NCI-H2107 treated with DMSO at 0.1 percent for 48 hours (cell line): ENCODE measurements at regions not wholly inside any gene's neighbourhood (a gene's known extent, or its start where the extent isn't known, plus 50 kb on each side); places are given as distances from the start of the nearest gene placed in this dataset.

ENCODE experiments used
- DNase-seq: peaks from one replicate; lab custom pipeline; 2025; ENCODE audit not compliant: unreplicated experiment; lab: John Stamatoyannopoulos, UW

DNA sequence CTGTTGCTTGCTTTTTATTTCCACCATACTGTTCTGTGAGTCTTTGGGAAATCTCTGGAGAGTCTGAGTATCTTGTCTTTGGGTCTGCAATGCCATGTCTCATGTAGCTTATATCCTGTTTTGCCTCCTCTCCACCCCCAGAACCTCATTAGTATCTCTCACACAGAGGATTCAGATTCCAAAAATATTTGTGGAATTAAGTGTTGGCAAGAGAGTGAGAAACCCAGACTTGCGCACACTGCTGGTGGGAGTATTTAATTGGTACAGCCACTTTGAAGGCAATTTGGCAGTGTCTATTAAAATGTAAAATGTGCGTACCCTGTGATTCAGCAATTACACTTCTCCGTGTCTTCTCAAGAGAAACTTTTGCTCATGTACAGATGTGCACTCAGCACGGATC lies 68.6 kb downstream of the ZNF621 start:
- DNase-seq, result no peak

DNA sequence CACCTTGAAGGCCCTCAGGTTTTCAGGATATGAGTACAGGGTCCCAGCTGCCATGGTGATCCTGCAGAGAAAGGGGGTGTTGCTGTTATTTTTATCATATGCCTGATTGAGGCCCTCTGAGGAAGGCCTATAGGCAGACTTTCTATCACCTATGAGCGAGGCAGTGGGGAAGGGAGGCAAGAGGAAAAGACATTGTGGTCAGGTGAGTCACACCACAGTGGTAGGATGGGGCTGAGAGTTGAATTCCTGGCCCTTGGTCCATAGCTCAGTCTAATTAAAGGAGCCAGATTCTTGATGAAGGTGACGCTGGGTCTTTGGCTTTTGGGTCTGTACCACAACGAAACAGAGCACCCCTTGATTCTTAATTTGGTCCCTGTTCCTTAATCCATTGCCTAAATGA lies 72.7 kb downstream of the ZNF621 start:
- DNase-seq, result no peak

DNA sequence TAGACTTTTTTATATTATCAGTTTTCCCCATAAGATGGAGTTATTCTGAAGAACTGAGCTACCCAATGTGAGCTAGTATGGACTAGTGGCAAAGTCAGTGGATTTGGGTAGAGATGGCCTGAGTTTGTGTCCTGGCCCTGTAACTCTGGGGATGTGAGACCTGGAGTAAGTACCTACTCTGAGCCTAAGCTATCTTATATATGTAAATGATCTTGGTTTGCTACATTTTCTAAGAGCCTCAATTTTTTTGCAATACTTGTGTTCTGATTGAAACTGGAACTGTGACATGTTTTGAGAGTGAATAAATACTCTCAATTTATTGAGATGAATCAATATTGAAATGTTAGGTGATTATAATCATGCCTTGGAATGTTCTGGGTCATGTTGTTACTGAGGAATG lies 73.6 kb downstream of the ZNF621 start:
- DNase-seq, result no peak

DNA sequence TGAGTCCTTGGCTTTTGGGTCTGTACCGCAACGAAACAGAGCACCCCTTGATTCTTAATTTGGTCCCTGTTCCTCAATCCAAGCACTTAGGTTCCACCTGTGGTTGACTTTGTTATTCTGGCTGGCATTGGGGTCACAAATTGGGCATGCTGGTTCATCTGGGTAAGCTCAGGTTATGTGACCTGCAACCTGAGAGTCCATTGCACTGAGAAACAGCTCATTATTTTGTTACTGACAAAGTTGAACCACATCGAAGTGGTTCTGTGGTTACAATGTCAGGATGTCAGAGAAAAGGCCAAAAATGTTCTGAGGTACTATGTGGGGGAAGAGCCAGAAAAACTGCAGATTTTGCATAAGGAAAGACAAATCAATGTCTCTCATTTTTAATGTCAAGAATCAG lies 74.2 kb downstream of the ZNF621 start:
- DNase-seq, result no peak

DNA sequence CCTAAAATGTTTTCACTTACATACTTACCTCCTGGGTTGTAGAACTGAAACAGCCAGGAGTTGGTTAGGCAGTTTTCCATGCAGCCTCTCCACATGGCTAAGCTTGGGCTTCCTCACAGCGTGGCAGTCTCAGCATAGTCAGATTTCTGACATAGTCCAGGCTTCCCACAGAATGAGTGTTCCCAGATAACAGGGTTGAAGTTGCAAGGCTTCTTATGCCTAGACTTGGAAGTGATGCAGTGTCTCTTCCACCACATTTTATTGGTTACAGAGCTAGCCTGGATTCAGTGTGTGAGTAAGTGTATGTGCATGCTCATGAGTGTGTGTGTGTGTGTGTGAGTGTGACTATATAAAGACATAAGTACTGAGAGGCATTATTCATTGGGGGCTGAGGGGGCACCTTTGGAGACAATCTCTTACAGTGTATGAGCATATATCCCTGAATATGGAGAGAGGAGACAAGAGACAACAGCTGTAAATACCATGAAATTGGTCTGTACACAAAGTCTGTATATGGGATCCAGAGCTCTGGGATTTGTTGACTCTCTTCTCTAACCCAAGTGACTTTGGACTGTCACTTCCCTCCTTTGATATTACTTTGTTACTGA lies 78.1 kb downstream of the ZNF621 start:
- no peak for DNase-seq

DNA sequence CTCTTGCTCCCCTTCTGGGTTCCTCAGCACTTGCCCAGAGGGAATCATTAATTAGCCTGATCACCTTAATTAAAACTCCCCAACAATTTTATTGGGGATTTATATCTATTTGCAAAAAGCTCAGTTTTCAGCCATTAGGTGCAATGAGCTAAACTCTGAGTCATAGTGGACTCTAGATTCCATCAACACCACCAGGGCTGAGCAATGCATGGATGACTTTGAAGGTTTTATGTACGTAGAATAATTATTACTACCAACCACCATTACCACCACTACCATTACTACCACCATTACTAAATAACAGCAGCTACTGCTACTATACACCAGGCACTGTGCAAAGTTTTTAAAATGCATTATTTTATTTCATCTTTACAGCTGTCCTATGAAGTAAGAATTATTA lies 81.2 kb downstream of the ZNF621 start:
- no peak for DNase-seq

DNA sequence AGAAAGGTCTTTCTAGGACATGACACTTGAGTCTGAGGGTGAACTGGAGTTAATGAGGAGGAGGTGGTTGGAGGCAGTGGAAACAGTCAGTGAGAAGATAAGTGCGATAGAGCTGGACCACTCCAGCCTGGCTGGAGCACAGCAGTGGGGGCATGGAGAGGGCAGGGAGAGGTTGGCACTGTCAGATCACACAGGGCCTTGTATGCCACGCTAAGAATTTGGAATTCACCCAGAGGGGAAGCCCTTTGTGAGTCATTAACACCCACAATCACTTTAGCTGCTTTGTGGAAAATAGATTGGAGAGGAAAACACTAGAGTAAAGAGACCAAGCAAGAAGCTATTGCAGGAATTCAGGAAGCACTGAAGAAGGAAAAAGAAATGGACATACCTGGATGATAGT lies 83.3 kb downstream of the ZNF621 start:
- DNase-seq, result no peak

DNA sequence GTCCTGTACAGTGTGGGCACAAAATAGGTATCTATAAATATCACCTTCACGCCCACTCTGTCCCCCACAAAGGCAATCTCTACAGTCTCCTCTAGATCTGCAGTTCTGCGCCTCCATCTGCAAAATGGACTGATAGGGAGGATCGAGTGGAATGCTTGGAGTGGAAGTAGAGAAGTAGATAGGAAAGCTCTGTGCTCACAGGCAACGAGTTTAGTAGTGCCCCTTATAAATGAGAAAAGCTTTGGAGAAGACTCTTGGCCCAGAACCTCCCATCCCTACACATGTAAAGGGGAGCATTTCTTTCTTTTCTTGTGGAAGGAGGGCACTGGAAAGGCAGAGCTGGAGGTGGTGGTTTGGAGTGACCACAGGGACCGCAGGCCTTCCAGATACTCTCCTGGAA lies 88.5 kb downstream of the ZNF621 start:
- DNase-seq, result no peak

DNA sequence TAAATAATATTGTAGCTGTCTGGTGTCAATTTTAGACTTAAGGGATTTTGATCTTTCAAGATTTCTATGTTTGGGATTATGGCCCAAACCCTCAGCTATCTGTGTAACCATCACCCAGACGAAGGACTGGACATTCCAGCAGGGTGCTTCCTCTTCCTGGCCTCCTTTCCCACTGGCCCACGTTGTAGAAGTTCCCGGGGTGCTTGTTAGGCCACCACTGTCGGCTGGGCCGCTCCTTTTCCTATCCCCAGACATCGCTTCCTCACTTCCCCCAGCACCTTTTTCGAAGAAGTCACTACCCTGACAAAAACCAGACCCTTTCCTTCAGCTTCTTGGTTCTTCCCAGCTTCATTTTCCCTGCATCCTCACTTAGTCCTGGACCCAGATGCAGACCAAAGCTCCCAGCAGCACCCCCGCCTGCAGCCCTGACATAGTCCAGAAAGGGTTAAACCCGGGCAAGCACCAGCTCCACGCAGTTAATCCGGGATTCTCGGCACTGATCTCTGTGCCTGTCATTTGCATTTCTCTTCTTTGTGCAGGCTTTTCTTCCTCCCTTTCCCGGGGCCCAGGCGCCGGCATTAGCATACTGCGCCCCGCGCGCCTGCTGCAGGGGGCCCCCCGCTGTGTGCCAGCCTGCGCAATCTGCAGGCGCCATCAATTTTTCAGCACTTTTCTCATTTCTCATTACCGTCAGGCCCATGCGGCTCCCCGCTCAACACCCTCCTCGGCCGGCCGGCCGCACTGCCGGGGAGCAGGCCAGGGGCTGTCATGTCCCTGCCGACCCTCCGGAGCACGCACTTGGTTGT lies 90.6 kb downstream of the ZNF621 start:
- DNase-seq, result no peak

DNA sequence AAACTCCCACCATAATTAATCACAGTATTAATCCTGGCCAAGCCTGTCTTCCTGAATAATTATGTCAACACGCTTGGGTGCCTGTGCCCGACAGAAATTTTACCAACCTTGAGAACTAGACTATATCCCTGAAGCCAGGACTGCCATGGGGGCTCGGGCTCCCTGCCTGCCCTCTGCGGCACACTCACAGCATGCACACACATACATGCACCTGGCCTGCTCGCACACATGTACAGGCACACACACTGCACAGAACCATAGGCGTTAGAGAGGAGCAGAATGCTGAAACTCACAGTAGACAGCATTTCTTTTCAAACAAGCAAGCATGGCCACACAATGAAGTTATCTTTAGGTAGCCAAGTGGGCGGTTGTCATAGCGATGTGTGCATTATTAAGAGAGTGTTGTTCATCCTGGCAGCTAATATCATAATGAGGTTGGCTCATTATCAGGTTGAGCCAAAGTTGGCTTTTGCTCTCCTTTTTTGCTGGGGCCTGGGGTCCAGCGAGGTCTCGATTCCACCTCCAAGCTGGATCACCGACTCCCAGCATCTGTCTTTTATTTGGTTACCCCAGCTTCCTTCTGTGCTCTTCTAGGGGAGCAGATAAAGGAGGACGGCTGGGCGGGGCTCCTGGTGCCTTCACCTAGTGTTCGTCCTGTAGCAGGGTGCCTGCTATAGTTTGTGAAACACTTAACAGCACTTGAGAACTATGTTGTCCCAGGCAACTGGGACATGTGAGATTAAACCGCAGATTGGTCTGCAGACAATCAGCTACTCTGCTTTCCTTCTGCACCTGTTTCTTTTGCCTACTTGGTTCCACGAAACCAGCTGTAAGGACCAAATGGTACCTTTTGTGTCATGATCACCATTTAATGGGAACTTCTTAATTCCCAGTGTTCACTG lies 91.4 kb downstream of the ZNF621 start:
- peak; percentile 71 for DNase-seq

DNA sequence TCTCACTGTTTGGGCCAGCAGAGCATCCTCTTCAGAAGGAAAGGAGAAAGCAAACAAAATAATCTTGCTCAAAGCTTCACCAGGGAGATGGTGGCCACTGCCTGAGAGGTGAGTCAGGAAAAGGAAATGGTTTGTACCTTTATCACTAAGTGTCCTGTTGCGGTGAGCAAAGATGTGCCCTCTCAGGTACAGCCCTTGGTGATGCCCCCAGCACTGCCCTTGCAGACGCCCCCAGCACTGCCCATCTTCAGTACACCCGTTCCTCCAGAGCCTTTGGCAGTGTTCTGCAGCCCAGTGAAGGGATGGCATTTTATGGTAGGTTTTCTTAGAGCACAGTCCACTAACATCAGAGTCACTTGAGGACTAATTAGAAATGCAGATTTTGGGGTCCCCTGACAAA lies 92.3 kb downstream of the ZNF621 start:
- DNase-seq, result no peak

DNA sequence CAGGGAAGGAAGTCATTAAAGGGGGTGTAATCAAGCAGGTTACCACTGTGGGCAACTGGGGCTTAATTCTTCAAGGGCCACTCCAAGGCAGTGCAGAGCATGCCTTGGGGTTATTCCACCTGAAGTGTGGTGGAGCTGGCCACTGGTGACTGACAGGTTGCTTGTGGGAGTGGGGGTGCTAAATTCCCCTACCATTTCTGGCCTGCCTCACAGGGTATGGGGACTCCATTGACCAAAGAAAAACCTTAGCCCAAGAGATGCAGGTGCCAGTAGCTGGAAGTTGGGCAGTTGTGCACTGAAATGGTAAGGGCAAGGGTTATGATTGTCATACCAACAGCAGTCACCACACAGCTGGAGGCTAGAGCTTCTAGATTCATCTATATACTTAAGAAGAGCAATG lies 93.4 kb downstream of the ZNF621 start:
- no peak for DNase-seq

DNA sequence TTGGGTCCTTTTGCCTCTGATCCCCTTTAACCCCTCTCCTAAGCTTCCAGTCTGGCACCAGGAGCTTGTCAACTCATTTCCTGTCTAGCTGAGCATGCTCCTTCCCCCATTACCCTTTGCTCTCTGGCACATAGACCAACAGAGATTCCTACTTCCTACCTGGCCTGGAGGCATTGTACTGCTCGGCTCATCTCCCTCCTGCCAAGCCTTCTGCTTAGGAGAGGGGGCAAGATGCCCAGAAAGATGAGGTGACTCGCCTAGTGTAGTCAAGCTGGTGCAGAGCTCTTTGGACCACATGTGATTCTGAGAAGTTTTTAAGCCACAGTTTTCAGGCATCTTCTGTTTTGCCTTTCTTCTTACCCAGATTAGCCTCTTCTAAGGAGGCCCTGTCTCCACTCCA lies 95.4 kb downstream of the ZNF621 start:
- no peak for DNase-seq

DNA sequence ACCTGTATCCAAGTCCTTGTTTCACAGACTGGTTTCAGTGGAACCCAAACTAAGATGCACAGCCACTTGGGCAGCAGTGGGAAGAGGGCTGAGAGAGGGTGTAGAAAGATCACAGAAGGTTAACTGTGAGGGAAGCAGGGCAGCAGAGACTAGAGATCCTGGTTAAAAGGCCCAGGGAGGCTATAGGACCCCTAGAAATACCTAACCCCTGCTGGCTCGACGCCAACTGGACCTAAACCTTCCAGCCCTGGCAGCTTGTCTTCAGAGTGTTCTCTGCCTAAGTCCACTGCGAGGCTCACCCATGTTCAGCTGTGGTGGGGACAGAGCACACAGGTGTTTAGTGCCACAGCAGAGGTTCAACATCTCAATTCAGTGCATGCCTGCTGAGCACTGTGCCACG lies 96.5 kb downstream of the ZNF621 start:
- DNase-seq, result no peak

DNA sequence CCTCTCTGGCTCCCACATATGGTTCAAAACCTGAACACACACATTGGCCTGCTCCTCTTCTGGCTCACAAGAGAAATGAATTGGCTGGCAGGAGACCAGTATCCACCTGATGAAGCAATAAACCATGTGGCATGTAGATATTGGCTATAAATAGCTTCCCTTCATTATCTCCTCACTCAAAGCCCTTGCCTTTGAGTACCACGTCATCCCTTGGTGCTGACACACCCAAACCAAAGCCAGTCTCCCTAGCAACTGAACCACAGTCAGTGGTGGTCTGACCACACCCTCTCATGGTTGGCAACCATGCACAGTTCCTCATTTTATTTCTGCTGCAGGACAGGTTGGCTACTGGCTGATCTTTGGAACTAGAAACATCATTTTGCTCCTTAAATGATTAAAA lies 98.8 kb downstream of the ZNF621 start:
- DNase-seq, result no peak

DNA sequence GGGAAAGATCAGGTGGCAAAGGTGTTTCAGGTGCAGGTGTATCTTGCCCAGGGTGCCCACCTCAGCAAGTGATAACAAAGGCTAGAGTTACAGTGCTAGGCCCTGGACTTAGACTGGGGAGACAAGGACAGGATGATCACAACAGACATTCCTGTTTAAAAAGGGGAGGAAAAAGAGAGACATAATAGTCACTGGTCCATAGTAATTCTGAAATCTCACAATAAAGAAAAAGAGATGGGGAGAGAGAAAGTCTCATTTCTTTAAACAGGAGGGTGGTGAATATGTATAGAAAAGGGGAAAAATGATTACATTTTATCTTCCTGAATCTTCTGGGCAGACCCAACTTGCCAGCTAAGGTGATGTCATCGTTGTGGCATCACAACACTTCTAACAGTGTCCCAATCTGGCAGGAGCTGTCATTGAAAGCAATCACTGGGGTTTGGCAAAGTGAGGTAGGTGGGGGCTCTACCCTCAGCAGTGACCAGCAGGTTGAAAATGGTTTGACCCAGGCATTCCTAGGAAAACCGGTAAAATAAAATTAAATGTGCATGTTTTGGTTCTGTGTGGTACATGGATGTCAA lies 99.5 kb downstream of the ZNF621 start:
- no peak for DNase-seq

DNA sequence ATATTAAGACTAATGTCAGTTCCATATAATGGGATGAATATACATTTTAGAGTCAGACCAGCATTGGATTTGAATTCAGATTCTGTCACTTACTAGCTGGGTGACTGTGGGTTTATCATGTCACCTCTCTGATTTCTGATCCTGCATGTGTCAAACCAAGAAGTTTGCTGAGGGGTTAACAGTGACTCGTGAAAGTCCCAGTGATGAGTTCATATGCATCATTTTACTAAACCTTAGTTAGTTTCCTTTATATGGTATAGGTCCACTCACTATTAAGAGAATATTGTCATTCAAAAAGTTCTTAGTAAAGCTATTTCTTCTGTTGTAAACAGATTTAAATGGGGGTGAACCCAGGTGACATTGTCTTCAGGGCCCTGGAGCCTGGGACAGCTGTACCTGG lies 102.3 kb downstream of the ZNF621 start:
- no peak for DNase-seq

DNA sequence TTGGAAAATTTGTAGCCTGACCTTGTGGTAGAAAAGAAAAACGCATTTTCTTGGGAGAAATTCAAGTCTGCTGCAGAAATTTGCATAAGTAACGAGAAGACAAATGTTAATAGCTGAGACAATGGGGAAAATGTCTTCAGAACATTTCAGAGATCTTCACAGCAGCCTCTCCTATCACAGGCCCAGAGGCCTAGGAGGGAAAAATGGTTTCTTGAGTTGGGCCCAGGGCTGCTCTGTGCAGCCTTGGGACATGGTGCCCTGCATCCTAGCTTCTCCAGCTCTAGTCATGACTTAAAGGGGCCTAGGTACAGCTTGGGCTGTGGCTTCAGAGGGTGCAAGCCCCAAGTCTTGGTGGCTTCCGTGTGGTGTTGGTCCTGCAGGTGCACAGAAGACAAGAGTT lies 104.2 kb downstream of the ZNF621 start:
- no peak for DNase-seq

DNA sequence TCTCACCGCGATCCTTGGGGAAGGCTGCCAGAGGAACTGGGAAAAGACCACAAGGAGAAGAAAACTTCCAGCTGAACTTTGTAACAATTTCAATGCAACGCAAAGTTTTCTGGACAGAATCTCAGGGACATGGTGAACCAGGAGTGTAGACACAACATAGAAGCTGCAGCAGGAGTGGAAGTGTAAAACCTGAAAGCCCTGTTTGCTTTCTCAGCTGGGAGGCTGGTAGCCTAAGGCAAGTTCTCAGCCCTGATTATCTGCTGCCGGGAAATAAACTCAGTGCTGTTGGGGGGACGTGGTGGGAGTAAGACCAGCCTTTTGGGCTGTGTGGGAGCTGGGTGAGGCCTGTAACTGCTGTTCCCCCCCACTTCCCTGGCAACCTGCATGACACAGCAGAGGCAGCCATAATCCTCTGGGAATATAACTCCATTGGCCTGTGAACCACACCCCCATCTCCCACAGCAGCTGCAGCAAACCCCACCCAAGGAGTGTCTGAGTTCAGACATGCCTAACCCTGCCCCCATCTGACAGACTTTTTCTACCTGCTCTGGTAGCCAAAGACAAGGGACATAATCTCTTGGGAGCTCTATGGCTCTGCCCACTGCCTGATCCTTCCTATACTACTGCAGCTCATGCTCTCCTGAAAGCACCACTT lies 106.7 kb downstream of the ZNF621 start:
- no peak for DNase-seq

DNA sequence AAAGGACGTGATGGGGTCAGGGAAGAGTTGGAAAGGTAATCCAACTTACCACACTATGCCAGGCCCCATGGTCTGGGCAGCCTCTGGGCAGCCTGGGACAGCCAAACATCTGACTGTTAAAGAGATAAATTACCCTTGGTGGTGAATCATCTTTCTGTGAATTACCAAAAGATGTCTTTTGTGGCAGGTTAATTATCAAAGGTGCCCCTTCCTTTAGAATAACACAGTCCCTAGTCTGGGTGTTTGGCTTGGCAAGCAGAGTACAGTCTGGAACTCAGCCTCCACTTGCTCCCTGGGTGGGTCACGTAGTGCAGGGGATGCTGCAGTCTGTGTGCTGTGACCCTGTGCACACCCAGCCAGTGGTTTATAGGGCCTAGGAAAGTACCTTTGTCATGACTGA lies 113.1 kb downstream of the ZNF621 start:
- no peak for DNase-seq

DNA sequence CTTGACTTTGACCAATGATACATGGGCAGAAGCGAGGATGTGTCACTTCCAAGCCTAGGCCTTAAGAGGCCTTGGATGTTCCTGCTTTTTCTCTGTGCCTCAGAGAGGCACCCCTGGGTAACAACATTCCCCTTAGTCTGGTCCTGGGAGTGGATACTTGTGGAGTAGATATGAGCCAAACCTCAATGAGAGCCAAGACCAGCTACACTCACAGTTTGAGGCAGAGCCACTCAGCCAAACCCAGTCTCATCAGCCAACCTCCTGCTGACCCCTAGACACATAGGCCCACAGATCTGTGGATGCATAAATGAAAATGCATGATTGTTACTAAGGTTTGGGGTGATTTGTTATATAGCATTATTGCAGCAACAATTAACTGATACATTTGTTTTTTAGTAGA lies 114.2 kb downstream of the ZNF621 start:
- DNase-seq, result no peak
